IMR-90 (cell line): ENCODE measurements at regions not wholly inside any gene's neighbourhood (a gene's known extent, or its start where the extent isn't known, plus 50 kb on each side); places are given as distances from the start of the nearest gene placed in this dataset.

Experiments
- ATAC-seq: fragments of 200-7000 bp; cut with Tn5 transposase; 2 replicates; pipeline ENCODE4 v1.9.1; 2020; ENCODE audit warnings: low read depth, mild to moderate bottlenecking, moderate library complexity
- BruUV-seq: library from RNA; stranded (reverse); fragments of 400-500 nt; replicated peaks from 2 replicates; lab custom pipeline; 2021; lab: Mats Ljungman, UMichigan
- CTCF ChIA-PET: fragments of 300-600 bp; formaldehyde crosslinking; extraction: SDS; loops from one replicate; lab custom pipeline; 2021; ENCODE audit warnings: antibody characterized with exemption; lab: Yijun Ruan, JAX
- POLR2A ChIA-PET: fragments of 300-600 bp; sonication (Branson Sonifier 250); formaldehyde crosslinking; loops from one replicate; lab custom pipeline; 2022; ENCODE audit warnings: antibody characterized with exemption; ENCODE audit not compliant: unreplicated experiment; lab: Charles Lee
- DNase-seq: peaks from one replicate; pipeline ENCODE4 v3.0.0; 2013
- H2AFZ ChIP-seq: replicated peaks from 2 replicates; pipeline ENCODE3; 2013; ENCODE audit warnings: low read length, mild to moderate bottlenecking; ENCODE audit not compliant: poor library complexity
- H2AK5ac ChIP-seq: 2 replicates; pipeline ENCODE4 v1.6.1; 2013; ENCODE audit warnings: low read depth, low read length, inconsistent platforms
- H2AK9ac ChIP-seq: replicated peaks from 2 replicates; pipeline ENCODE3; 2013; ENCODE audit warnings: mild to moderate bottlenecking, low read depth, low read length, moderate library complexity; ENCODE audit not compliant: poor library complexity
- H2BK120ac ChIP-seq: 2 replicates; pipeline ENCODE4 v1.6.1; 2013; ENCODE audit warnings: low read depth, low read length, inconsistent platforms
- H2BK15ac ChIP-seq: 3 replicates; pipeline ENCODE4 v1.6.1; 2013; ENCODE audit warnings: low read depth, low read length, inconsistent platforms
- H2BK20ac ChIP-seq: 2 replicates; pipeline ENCODE4 v1.6.1; 2013; ENCODE audit warnings: low read depth, mild to moderate bottlenecking, inconsistent platforms, low read length, moderate library complexity
- H2BK5ac ChIP-seq: 2 replicates; pipeline ENCODE4 v1.6.1; 2013; ENCODE audit warnings: mild to moderate bottlenecking, low read depth, low read length, inconsistent platforms; ENCODE audit not compliant: poor library complexity, severe bottlenecking
- H3K14ac ChIP-seq: replicated peaks from 2 replicates; pipeline ENCODE4 v1.6.1; 2013; ENCODE audit warnings: low read depth, low read length, inconsistent platforms
- H3K18ac ChIP-seq: 2 replicates; pipeline ENCODE4 v1.6.1; 2013; ENCODE audit warnings: low read depth, low read length, control low read depth
- H3K23ac ChIP-seq: 2 replicates; pipeline ENCODE4 v1.6.1; 2013; ENCODE audit warnings: low read depth, low read length, inconsistent platforms
- H3K27ac ChIP-seq: 2 replicates; pipeline ENCODE4 v1.5.1; 2013; ENCODE audit warnings: mild to moderate bottlenecking, control low read depth, low read length; ENCODE audit not compliant: insufficient read depth
- H3K27me3 ChIP-seq: 2 replicates; pipeline ENCODE4 v1.6.1; 2013; ENCODE audit warnings: low read length; ENCODE audit not compliant: control insufficient read depth, insufficient read depth
- H3K36me3 ChIP-seq: 2 replicates; pipeline ENCODE4 v1.6.1; 2013; ENCODE audit warnings: low read length, mixed read lengths; ENCODE audit not compliant: control insufficient read depth, insufficient read depth
- H3K4ac ChIP-seq: 2 replicates; pipeline ENCODE4 v1.6.1; 2013; ENCODE audit warnings: low read depth, low read length, inconsistent platforms
- H3K4me1 ChIP-seq: 2 replicates; pipeline ENCODE4 v1.6.1; 2013; ENCODE audit warnings: low read length, mixed read lengths; ENCODE audit not compliant: control insufficient read depth, insufficient read depth
- H3K4me2 ChIP-seq: 2 replicates; pipeline ENCODE4 v1.6.1; 2013; ENCODE audit warnings: low read depth, mild to moderate bottlenecking, control low read depth, low read length, moderate library complexity
- H3K4me3 ChIP-seq: 2 replicates; pipeline ENCODE4 v1.5.1; 2013; ENCODE audit warnings: low read depth, mild to moderate bottlenecking, control low read depth, low read length, moderate library complexity; ENCODE audit not compliant: insufficient read depth
- H3K56ac ChIP-seq: 2 replicates; pipeline ENCODE4 v1.6.1; 2013; ENCODE audit warnings: low read length, inconsistent platforms; ENCODE audit not compliant: insufficient read depth; ENCODE audit errors: extremely low read depth
- H3K79me1 ChIP-seq, 2 experiments: 2 replicates each; pipeline ENCODE4 v1.6.1; 2013; ENCODE audit warnings: low read length in 2 of 2, inconsistent platforms in 1 of 2, low read depth in 1 of 2
- H3K9ac ChIP-seq: 2 replicates; pipeline ENCODE4 v1.6.1; 2013; ENCODE audit warnings: low read depth, low read length, control low read depth
- H3K9me1 ChIP-seq: 2 replicates; pipeline ENCODE4 v1.6.1; 2013; ENCODE audit warnings: low read length, inconsistent platforms; ENCODE audit not compliant: insufficient read depth
- H3K9me3 ChIP-seq: 2 replicates; pipeline ENCODE4 v1.6.1; 2013; ENCODE audit warnings: low read length; ENCODE audit not compliant: control insufficient read depth, insufficient read depth
- H4K20me1 ChIP-seq: 2 replicates; pipeline ENCODE4 v1.6.1; 2013; ENCODE audit warnings: low read length, inconsistent platforms; ENCODE audit not compliant: insufficient read depth
- H4K5ac ChIP-seq: 2 replicates; pipeline ENCODE4 v1.6.1; 2013; ENCODE audit warnings: mild to moderate bottlenecking, low read depth, low read length, control low read depth
- H4K8ac ChIP-seq, 2 experiments: 2 replicates each; pipeline ENCODE4 v1.6.1; 2013; ENCODE audit warnings: low read depth in 2 of 2, low read length in 2 of 2, control low read depth in 1 of 2, inconsistent platforms in 1 of 2
- H4K91ac ChIP-seq: 2 replicates; pipeline ENCODE4 v1.6.1; 2013; ENCODE audit warnings: low read depth, low read length, inconsistent platforms; ENCODE audit not compliant: insufficient read depth
- FOS ChIP-seq: fragments of 150-350 bp; IDR thresholded peaks from 2 replicates; pipeline ENCODE4 v1.6.1; 2016; ENCODE audit warnings: low read depth, low read length
- MXI1 ChIP-seq: IDR thresholded peaks from 2 replicates; pipeline ENCODE4 v1.6.1; 2012; ENCODE audit warnings: low read depth, mild to moderate bottlenecking, low read length, moderate library complexity, borderline replicate concordance
- RFX5 ChIP-seq: IDR thresholded peaks from 2 replicates; pipeline ENCODE4 v1.8.0; 2012; ENCODE audit warnings: low read depth, mild to moderate bottlenecking, low read length, moderate library complexity
- WGBS, 2 experiments: methylation state at CpG; one replicate each; pipeline versions ENCODE4 v1.1.5 to v1.1.7; 2013; ENCODE audit warnings: missing lambda C conversion rate in 2 of 2; ENCODE audit not compliant: insufficient read length in 1 of 2; ENCODE audit errors: extremely low coverage in 2 of 2; 5-methylcytosine and 5-hydroxymethylcytosine counted together
- dilution Hi-C: fragments of 300-500 bp; cut with HindIII; formaldehyde crosslinking; loops from one replicate; pipeline ENCODE4 v1.14.3; 2018; ENCODE audit warnings: low sequenced_read_pairs; ENCODE audit not compliant: unreplicated experiment
- in situ Hi-C: fragments of 300-500 bp; cut with MboI; formaldehyde crosslinking; loops from 3 replicates; pipeline ENCODE4 v1.14.3; 2019; ENCODE audit warnings: low sequenced_read_pairs, inconsistent platforms, mixed read lengths
- intact Hi-C: fragments of 100-400 bp; cut with micrococcal nuclease; formaldehyde crosslinking; loops from 2 replicates; pipeline ENCODE4 v1.10.0; 2022

DNA sequence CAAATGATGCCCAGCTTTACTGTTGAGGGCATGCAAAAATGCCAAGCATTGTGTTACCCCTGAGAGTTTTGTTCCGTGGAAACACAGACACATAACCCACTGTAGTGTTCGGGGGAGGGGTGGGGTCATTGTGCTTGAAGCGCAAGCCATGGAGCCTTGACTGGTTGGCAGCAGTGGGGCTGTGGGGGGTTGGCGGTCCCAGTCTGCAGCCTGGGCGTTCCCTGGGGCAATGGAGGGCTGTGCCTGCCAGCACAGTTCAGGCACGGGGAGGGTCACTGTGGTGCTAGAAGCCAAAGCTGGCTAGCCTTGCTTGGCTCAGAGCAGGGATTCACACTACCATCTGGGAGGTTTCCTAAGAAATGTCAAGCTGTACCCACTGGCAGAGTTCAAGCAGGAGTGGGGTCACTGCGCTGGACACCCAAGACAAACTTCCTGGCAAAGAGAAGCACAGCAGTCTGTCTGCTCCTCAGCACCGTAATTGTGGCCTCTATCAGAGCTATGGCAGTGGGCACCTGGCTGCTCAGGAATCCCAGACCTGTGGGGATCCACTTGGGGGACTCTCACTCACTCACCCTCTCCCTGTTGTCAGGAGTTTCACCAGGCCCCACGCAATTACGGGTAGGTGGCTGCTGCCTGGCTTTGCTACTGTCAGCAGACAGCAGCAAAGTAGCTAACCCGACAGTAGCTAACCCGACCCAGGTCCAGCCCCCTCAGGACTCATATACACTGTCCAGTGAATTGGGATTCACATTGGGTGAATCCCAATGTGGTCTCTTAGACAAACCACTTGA lies 292.4 kb downstream of the ZWINT start:
- no peak for ATAC-seq
- intact Hi-C loops, result no loop called here

More for the DNA sequence above, 292.4 kb downstream of the ZWINT start:
- Histone ChIP-seq H3K4me2 (no peak overlapping the region), H3K18ac (no peak overlapping the region), H2BK20ac (no peak overlapping the region), H4K91ac (no peak overlapping the region), H3K9me3 (peaks cover 14% of the 10 kb centered on the region; the same call in 1 of the 2 replicates), H4K8ac (no peak overlapping the region), H3K4ac (no peak overlapping the region), H2BK15ac (no peak overlapping the region), H4K20me1 (no peaks in the 10 kb centered on the region), H2AK9ac (no peak overlapping the region), H2AK5ac (no peak overlapping the region), H3K27ac (no peak overlapping the region), H3K14ac (no peak overlapping the region), H4K5ac (no peak overlapping the region), H3K79me1 (no peaks in the 10 kb centered on the region), H2AFZ (no peak overlapping the region), H3K9ac (no peak overlapping the region), H3K56ac (no peak overlapping the region), H3K4me1 (no peaks in the 10 kb centered on the region), H3K4me3 (no peak overlapping the region), H3K9me1 (no peaks in the 10 kb centered on the region), H3K27me3 (no peaks in the 10 kb centered on the region), H2BK5ac (no peak overlapping the region), H3K23ac (no peak overlapping the region), H2BK120ac (no peak overlapping the region), H3K36me3 (no peaks in the 10 kb centered on the region)
- WGBS, 2 experiments, result 25% methylated on average over 4 of the region's 12 CpGs; no CpG with 5 or more reads in 1 of the 2 experiments
- TF ChIP-seq MXI1, result no peak
- TF ChIP-seq RFX5, result no peak
- no peak for TF ChIP-seq FOS
- BruUV-seq, result no TSS peak
- in situ Hi-C loops, result no loop called here
- CTCF ChIA-PET, result no interaction called here
- POLR2A ChIA-PET, result no interaction called here
- dilution Hi-C loops, result no loop called here
- no peak for DNase-seq
